GM19043 (cell line): ENCODE measurements at regions not wholly inside any gene's neighbourhood (a gene's known extent, or its start where the extent isn't known, plus 50 kb on each side); places are given as distances from the start of the nearest gene placed in this dataset.

Experiments
- ATAC-seq: cut with Tn5 transposase; IDR thresholded peaks from one replicate; pipeline ENCODE4 v1.9.1; 2021; ENCODE audit warnings: low read depth; ENCODE audit not compliant: unreplicated experiment

GRCh38 chr13:99721606-99722337 lies 220.5 kb downstream of the TM9SF2 start:
- no peak for ATAC-seq

DNA sequence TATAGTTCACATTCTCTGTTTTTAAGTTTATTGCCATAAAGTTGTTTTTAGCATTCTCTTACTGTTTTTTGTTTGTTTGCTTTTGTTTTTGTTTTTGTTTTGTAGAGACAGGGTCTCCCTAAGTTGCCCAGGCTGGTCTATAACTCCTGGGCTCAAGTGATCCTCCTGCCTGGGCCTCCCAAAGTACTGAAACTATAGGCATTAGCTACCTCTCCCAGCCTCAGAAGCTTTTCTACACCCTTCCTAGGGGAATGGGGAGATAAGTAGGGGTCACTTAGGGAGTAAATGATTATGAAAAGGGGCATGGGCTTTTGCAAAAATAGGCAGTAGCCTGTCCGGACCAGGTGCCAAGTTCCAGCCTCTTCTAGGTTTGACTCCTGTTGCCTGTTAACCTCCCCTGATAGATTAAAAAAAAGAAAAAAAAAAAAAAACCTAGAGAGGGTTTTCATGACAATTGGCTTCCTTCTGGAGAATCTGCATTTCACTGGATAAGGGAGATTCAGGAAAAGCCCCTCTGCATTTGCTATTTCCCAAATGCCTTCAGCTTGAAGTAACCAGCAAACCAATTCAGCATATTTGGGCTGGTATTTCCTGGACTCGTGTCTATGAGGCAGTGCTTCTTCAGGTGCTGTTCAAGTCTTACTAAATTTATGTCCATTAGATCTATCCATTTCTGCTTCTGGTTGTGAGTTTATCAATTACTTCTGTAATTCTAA lies 216.8 kb downstream of the TM9SF2 start:
- ATAC-seq, result no peak

GRCh38 chr13:99709134-99709533 lies 207.9 kb downstream of the TM9SF2 start:
- no peak for ATAC-seq

- no peak for ATAC-seq
Observed at GRCh38 chr13:99704390-99704789, 203.1 kb downstream of the TM9SF2 start.

GRCh38 chr13:99703908-99704307 lies 202.6 kb downstream of the TM9SF2 start:
- ATAC-seq, result no peak

- ATAC-seq, result no peak
Observed at GRCh38 chr13:99702687-99703319, 201.5 kb downstream of the TM9SF2 start.

DNA sequence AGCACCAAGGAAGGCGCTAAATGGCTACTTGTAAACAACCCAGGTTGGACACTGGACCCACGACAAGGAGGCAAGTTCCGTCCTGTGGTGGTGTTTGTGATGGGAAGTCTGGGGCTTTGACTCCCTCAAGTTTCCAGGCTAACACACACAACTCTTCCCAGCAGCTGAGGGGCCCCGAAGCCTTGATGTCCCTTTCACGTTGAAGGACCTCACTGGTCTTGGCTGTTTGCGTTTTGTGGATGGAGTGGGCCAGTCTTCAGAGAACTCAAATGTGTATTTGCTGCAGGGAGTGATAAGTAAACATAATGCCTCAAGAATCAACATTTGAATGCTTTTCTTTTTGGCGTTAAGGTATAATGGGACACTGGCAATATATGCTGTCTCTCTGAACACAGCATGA lies 199.2 kb downstream of the TM9SF2 start:
- ATAC-seq, result no peak

GRCh38 chr13:99698816-99699099 lies 197.5 kb downstream of the TM9SF2 start:
- no peak for ATAC-seq

DNA sequence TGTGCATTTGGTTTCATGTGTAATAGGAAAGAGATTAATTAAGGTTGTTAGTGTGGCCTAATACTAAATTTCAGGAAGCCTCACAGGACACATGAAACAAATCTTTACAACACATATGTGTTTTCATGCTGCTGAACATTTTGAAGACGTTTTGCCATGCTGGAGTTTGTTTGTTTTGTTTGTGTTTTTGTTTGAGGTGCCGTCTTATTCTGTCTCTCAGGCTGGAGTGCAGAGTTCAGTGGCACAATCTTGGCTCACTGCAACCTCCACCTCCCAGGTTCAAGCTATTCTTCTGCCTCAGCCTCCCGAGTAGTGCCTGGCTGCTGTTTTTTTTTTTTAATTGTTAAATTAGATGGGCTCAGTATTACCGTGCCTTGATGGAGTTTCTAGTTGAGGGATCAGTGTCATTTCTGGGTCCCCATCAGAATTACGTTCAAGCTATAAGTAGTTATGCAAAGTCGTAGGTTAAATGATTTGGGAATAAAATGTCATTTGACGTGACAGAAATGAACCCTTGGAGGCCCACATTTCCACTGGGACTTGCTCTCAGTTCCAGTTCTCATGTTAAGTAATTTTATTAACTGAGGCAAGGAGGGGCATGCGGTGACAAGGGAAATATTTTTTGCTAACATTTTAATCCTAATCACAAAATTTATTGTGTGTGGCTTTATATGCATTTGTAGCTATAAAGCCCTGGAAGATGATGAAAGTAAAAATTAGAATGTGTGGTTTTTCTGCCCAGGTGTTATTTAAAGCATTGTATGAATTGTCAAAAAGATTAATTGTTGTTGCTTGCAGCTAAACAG lies 196.9 kb downstream of the TM9SF2 start:
- ATAC-seq, result no peak

- ATAC-seq, result no peak
Observed at GRCh38 chr13:99695857-99696256, 194.6 kb downstream of the TM9SF2 start.

GRCh38 chr13:99693852-99694611 lies 192.8 kb downstream of the TM9SF2 start:
- ATAC-seq, result no peak

- no peak for ATAC-seq
Observed at GRCh38 chr13:99693351-99693750, 192.1 kb downstream of the TM9SF2 start.

DNA sequence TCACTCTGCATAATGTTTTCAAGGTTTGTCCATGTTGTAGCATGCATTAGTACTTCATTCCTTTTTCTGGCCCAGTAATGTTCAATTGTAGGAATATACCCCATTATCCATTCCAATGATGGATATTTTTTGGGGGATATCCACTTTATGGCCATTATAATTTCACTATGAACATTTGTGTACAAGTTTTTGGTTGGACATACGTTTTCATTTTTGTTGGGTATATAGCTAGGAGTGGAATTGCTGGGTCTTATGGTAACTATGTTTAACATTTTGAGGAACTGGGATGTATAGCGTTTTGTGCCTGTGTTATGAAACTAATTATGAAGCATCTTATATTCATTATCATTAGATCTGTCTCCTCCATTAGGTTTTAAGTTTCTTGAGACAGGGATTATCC lies 191.6 kb downstream of the TM9SF2 start:
- no peak for ATAC-seq

DNA sequence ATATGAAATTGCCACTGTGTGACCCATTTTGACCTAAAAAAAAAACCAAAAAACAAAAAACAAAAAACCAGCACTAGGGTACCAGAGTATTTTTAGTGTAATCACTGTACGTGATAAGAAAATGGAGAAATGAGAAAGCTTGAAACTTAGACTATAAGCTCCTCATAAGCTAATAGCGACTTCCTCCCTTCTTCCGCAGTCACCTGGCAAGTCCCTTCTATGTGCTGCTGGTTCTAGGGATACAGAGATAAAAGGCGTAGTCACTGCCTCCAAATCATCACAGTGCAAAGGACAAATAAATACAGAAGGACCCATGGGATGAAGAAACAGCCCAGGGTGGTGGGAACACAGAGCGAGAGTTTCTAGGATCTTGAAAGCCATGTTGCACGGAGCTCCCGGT lies 190.3 kb downstream of the TM9SF2 start:
- ATAC-seq, result no peak

- ATAC-seq, result no peak
Observed at GRCh38 chr13:99690426-99691174, 189.3 kb downstream of the TM9SF2 start.

DNA sequence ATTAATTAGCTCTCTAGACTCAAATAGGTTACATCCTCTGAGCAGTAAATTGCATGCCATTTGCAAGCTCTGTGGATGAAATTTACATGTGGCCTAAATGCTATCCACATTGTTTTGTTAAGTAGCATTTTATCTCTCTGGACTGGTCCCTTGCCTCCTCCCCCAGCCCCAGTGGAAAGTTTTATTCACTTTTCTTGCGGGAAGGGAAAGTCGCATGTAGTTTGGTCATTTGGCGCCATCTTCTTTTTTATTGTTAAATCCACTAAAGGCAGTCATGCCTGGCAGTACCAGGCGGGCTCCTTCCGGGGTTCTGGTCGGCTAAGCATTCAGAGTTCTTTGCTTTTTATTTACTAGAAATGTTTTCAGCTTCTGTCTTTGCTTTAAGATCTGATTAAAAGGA lies 188.7 kb downstream of the TM9SF2 start:
- ATAC-seq, result no peak

- ATAC-seq, result no peak
Observed at GRCh38 chr13:99688776-99689175, 187.5 kb downstream of the TM9SF2 start.

DNA sequence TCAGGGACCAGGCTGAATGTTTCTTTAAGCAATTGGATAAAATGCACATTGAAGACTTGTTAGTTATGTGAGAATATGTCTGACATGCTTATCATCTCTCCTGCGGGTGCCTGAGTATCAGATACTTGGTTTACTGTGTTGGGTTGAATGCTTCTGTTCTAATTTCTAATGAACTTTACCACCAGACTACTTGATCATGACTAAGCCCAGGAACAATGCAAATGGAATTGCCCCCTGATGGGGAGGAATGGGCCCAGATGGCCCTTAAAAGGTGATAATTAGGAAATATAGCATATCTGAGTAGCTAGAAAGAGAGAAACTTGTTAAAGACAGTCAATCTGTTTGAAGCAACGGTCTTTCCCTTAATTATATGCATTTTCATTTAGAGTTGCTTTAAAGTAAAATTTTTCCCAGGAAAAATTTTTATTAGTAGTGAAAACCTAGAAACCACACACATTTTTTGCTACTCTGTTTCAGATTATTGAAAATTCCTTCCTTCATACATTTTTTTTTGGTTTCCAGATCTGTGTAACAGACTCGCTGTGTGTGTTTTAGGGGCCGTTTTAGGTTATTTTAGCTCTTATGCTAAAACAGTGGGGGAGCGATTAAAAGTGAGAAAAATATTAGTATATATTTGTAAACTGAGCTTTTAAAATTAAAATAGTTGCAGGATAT lies 186.6 kb downstream of the TM9SF2 start:
- ATAC-seq, result no peak

DNA sequence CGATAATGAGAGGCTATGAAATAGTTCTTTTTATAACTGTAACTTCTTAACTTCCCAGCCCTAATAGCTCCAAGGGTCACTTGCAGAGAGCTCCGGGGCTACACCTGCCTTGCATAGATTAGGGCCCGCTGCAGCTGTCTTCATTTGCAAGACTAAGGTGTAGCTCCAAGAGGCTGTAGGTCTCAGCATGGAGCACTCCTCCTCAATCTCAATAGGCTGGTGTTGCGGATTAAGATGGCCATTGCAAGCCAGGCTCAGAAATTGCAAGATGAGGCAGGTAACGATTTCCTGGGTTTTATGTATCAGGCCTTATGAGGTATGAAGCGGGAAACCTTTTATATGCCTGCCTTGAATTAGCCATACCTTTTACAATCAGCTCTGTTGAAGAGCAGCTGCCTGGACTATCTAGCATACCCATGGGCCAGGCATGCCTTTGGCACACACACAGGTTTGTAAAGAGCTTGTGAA lies 185.7 kb downstream of the TM9SF2 start:
- no peak for ATAC-seq
